ENCODE measurements at regions not wholly inside any gene's neighbourhood (a gene's known extent, or its start where the extent isn't known, plus 50 kb on each side); places are given as distances from the start of the nearest gene placed in this dataset.

- no TSS peak for BruUV-seq (replicated peaks)
- CTCF ChIA-PET, result no interaction called here
Observed at GRCh38 chr2:181317511-181317910, 139.7 kb upstream of the ITGA4 start.

More at GRCh38 chr2:181317511-181317910, 139.7 kb upstream of the ITGA4 start:
- H3K9ac ChIP-seq (ENCODE audit: low read length), result no peak overlapping the region
- TF ChIP-seq EZH2phosphoT487 (IDR thresholded peaks at IDR 0.05; ENCODE audit: borderline replicate concordance) (no peak), SIN3A (IDR thresholded peaks at IDR 0.05; ENCODE audit: low read depth) (no peak), JUND (IDR thresholded peaks at IDR 0.05) (no peak), POLR2AphosphoS5 (IDR thresholded peaks at IDR 0.05; ENCODE audit: low read depth, low read length) (no peak), CBX3 (IDR thresholded peaks at IDR 0.05; ENCODE audit: low read depth) (no peak), SP1 (IDR thresholded peaks at IDR 0.05; ENCODE audit: low read depth) (no peak), FOSL1 (IDR thresholded peaks at IDR 0.05; ENCODE audit: low read depth) (no peak), EGR1 (IDR thresholded peaks at IDR 0.05; ENCODE audit: low read depth) (no peak), ELF1 (IDR thresholded peaks at IDR 0.05; ENCODE audit: borderline replicate concordance, low read depth) (no peak), SRF (IDR thresholded peaks at IDR 0.05; ENCODE audit: low read depth) (no peak), EZH2 (IDR thresholded peaks at IDR 0.05) (no peak), ZNF274 (IDR thresholded peaks at IDR 0.05; ENCODE audit: low read depth, low read length) (no peak), ZBTB33 (IDR thresholded peaks at IDR 0.05; ENCODE audit: extremely low read depth, insufficient replicate concordance, low read length) (no peak)
- H2AFZ ChIP-seq (ENCODE audit: low read depth, low read length, poor library complexity, severe bottlenecking), result no peak overlapping the region
- no peak for DNase-seq (ENCODE audit: low read depth, low spot score)
- no peak overlapping the region for H3K4me2 ChIP-seq (ENCODE audit: low read length)
- no peaks in the 10 kb centered on the region for H3K27me3 ChIP-seq (ENCODE audit: insufficient read depth, low read length)
- ATAC-seq, result no peak
- intact Hi-C loops (cut with micrococcal nuclease), result no loop called here
- no peaks in the 10 kb centered on the region for H4K20me1 ChIP-seq (ENCODE audit: insufficient read depth)
- H3K27ac ChIP-seq (ENCODE audit: low read depth, low read length), result no peak overlapping the region
- H3K9me2 ChIP-seq (ENCODE audit: insufficient read depth), result no peaks in the 10 kb centered on the region
- H3K79me2 ChIP-seq (ENCODE audit: insufficient read depth, low read length), result no peaks in the 10 kb centered on the region
- H3K4me3 ChIP-seq (replicated peaks in 1 of 2; ENCODE audit: low read depth in 1 of 2, low read length in 2 of 2), result no peak overlapping the region
- RAD21 ChIA-PET (ENCODE audit: low non-redundant PET in 1 of 2, low total read pairs in 2 of 2, uncharacterized antibody in 2 of 2, unreplicated experiment in 2 of 2), result no interaction called here
- no peaks in the 10 kb centered on the region for H3K9me3 ChIP-seq (ENCODE audit: control insufficient read depth in 1 of 2, insufficient read depth in 1 of 2, low read depth in 1 of 2, low read length in 2 of 2)
- POLR2A ChIA-PET, result no interaction called here
- H3K36me3 ChIP-seq (ENCODE audit: control insufficient read depth in 1 of 2, insufficient read depth in 2 of 2, low read length in 2 of 2), result no peaks in the 10 kb centered on the region
- no peaks in the 10 kb centered on the region for H3K4me1 ChIP-seq (ENCODE audit: control insufficient read depth in 1 of 2, insufficient read depth in 2 of 2, low read length in 2 of 2)

Measured in HCT116 (cell line).